Calu3 (cell line): ENCODE measurements at regions not wholly inside any gene's neighbourhood (a gene's known extent, or its start where the extent isn't known, plus 50 kb on each side); places are given as distances from the start of the nearest gene placed in this dataset.

Experiments used
- BruUV-seq: library from RNA; stranded (reverse); fragments of 400-500 nt; replicated peaks from 2 replicates; lab custom pipeline; 2021; lab: Mats Ljungman, UMichigan
- CTCF ChIA-PET: fragments of 300-600 bp; sonication (Branson Sonifier 250); formaldehyde crosslinking; loops from one replicate; lab custom pipeline; 2022; ENCODE audit warnings: antibody characterized with exemption; lab: Charles Lee
- DNase-seq: peaks from one replicate; pipeline ENCODE4 v3.0.0; 2022
- H3K27ac Mint-ChIP-seq: one replicate; pipeline ENCODE4 v1.8.0; 2022; ENCODE audit warnings: mixed read lengths; ENCODE audit not compliant: unreplicated experiment
- H3K27me3 Mint-ChIP-seq: one replicate; pipeline ENCODE4 v1.8.0; 2022; ENCODE audit warnings: mixed read lengths; ENCODE audit not compliant: unreplicated experiment
- H3K36me3 Mint-ChIP-seq: one replicate; pipeline ENCODE4 v1.8.0; 2022; ENCODE audit warnings: mild to moderate bottlenecking, moderate library complexity, mixed read lengths; ENCODE audit not compliant: insufficient read depth, unreplicated experiment
- H3K4me1 Mint-ChIP-seq: one replicate; pipeline ENCODE4 v1.8.0; 2022; ENCODE audit warnings: mild to moderate bottlenecking, low read depth, mixed read lengths; ENCODE audit not compliant: unreplicated experiment
- H3K4me3 Mint-ChIP-seq: one replicate; pipeline ENCODE4 v1.8.0; 2022; ENCODE audit warnings: mild to moderate bottlenecking, low read depth, moderate library complexity, mixed read lengths; ENCODE audit not compliant: unreplicated experiment
- H3K9me3 Mint-ChIP-seq: one replicate; pipeline ENCODE4 v1.8.0; 2022; ENCODE audit warnings: low read depth, mixed read lengths; ENCODE audit not compliant: unreplicated experiment
- intact Hi-C: fragments of 100-400 bp; cut with micrococcal nuclease; formaldehyde crosslinking; loops from one replicate; pipeline ENCODE4 v1.10.0; 2022; ENCODE audit not compliant: unreplicated experiment
- TF ChIP-seq, protein P1 (sequence below): fragments of 200-600 bp; IDR thresholded peaks from one replicate; pipeline ENCODE4 v1.8.0; 2022; ENCODE audit warnings: antibody characterized with exemption; ENCODE audit not compliant: unreplicated experiment

DNA sequence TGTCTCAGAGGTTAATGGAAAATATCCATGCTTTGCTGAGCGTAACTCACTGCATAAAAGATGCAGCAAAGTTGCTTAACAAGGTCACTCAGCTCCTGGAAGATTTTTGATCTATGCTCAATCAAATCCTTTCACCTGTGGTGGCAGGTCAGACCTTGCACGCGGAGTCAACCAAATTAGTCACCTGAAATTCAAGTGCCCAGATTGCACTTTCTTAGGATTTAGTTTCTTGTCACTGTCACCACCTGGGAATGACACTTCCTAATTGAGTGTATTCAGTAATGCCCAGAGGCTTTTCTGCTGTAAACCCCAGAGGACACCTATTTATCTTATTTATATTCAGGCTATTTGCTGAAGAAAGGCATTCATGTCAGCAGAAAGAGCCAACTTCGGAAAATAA, 215.8 kb upstream of the SMIM31 start:
- Mint-ChIP-seq H3K4me1 (no peaks in the 10 kb centered on the region), H3K4me3 (no peak overlapping the region), H3K9me3 (no peaks in the 10 kb centered on the region), H3K36me3 (no peaks in the 10 kb centered on the region), H3K27ac (no peak overlapping the region), H3K27me3 (no peaks in the 10 kb centered on the region)
- TF ChIP-seq, protein P1, sequence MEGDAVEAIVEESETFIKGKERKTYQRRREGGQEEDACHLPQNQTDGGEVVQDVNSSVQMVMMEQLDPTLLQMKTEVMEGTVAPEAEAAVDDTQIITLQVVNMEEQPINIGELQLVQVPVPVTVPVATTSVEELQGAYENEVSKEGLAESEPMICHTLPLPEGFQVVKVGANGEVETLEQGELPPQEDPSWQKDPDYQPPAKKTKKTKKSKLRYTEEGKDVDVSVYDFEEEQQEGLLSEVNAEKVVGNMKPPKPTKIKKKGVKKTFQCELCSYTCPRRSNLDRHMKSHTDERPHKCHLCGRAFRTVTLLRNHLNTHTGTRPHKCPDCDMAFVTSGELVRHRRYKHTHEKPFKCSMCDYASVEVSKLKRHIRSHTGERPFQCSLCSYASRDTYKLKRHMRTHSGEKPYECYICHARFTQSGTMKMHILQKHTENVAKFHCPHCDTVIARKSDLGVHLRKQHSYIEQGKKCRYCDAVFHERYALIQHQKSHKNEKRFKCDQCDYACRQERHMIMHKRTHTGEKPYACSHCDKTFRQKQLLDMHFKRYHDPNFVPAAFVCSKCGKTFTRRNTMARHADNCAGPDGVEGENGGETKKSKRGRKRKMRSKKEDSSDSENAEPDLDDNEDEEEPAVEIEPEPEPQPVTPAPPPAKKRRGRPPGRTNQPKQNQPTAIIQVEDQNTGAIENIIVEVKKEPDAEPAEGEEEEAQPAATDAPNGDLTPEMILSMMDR = no peak
- intact Hi-C loops = no loop called here
- CTCF ChIA-PET = no interaction called here
- DNase-seq = no peak
- no TSS peak for BruUV-seq

DNA sequence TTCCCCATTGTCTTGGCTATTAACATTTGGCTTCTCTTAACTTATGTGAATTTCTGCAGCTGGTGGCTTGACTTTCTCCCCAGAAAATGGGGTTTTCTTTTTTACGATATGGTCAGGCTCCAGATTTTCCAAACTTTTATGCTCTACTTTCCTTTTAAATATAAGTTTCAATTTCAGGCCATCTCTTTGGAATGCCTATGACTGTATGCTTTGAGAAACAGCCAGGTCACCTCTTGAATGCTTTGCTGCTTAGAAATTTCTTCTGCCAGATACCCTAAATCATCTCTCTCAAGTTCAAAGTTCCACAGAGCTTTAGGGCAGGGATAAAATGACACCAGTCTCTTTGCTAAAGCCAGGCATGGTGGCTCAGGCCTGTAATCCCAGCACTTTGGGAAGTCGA, 212.9 kb upstream of the SMIM31 start:
- Mint-ChIP-seq H3K36me3 (no peaks in the 10 kb centered on the region), H3K4me3 (no peak overlapping the region), H3K4me1 (no peaks in the 10 kb centered on the region), H3K27me3 (no peaks in the 10 kb centered on the region), H3K9me3 (no peaks in the 10 kb centered on the region), H3K27ac (no peak overlapping the region)
- TF ChIP-seq, protein P1 = no peak
- intact Hi-C loops = no loop called here
- no peak for DNase-seq
- CTCF ChIA-PET = no interaction called here
- no TSS peak for BruUV-seq

DNA sequence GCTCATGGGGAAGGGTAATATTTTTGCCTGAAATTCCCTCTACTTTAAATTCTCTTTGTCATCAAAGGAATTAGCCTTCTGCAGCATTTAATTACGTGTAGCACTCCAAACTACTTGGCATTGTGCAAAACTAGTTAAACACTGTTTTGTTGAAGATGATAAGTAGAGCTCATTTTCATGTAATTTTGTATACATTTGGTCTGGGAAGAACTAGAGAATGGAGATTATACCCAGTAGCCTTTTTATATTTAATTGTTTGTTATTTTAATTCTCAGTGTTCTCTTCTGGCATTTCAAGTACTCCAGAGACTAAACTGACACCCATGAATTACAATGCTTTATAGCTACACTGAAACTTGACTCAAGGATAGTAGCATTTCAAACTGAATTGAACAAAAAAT, 211.5 kb upstream of the SMIM31 start:
- no peak overlapping the region for H3K27ac Mint-ChIP-seq

DNA sequence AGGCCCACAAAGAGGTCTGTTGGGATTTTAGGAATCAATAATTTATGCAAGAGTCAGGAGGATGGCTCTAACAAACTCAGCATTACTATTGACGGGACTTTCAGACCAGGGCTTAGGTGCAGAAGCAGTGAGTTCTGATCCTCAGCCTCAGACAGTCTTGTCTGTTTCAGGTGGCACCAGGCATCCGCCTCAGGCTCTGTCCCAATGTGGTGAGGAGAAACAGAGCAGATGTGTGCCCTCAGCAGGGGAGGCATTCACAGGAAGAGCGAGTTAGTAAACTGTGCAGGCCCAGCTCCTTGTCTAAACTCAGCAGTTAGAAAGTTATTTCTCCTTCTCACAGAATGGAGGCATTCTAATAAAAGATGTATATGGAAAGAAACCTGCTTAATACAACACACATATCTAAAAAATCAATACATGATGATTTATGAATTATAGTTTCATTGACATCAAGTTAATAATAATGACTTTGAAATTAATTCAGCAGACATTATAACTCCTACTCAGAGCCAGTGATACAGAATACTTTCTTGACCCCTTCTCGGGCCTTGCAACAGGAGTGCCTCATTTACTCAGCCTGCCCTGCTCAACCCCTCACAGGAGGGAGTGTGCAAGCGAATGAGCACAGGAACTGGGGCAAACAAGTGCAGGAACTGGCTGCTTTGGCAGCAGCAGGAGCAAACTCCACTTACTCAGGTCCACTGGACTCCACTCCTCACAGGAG, 202.8 kb upstream of the SMIM31 start:
- H3K36me3 Mint-ChIP-seq = no peaks in the 10 kb centered on the region
- TF ChIP-seq, protein P1 = no peak
- no peaks in the 10 kb centered on the region for H3K9me3 Mint-ChIP-seq
- H3K4me3 Mint-ChIP-seq = no peak overlapping the region
- no peaks in the 10 kb centered on the region for H3K27me3 Mint-ChIP-seq
- intact Hi-C loops = no loop called here
- no peaks in the 10 kb centered on the region for H3K4me1 Mint-ChIP-seq
- no peak for DNase-seq
- H3K27ac Mint-ChIP-seq = no peak overlapping the region
- no TSS peak for BruUV-seq
- CTCF ChIA-PET = no interaction called here

More for the DNA sequence above, 211.5 kb upstream of the SMIM31 start:
- DNase-seq = no peak
- CTCF ChIA-PET = no interaction called here
- TF ChIP-seq, protein P1 = no peak
- intact Hi-C loops = no loop called here
- Mint-ChIP-seq H3K36me3 (no peaks in the 10 kb centered on the region), H3K27me3 (no peaks in the 10 kb centered on the region), H3K9me3 (no peaks in the 10 kb centered on the region), H3K4me1 (no peaks in the 10 kb centered on the region), H3K4me3 (no peak overlapping the region)
- no TSS peak for BruUV-seq
